ENCODE measurements at regions not wholly inside any gene's neighbourhood (a gene's known extent, or its start where the extent isn't known, plus 50 kb on each side); places are given as distances from the start of the nearest gene placed in this dataset.

DNA sequence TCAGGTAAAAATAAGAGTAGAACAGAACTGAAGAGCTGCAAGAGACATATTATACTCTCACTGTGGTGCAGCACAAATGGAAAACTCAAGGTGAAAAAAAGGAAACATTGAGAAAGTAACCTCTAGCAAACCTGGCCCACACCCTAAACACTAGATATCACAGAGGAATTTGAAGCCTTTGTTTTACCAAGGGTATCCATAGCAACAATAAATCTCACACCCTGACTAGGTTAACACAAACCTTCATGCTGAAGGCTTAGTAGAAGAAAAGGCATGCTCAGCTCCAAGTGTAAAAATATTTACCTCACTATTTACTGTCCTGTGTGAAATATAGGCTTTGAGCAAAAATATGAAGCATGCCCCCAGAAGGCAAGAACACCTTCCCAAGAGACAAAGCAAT is 61.9 kb upstream of the TAB3 start:
- no peak overlapping the region for H3K4me3 Mint-ChIP-seq (ENCODE audit: unreplicated experiment)
- H3K27me3 Mint-ChIP-seq (ENCODE audit: unreplicated experiment) = peaks cover 2% of the 10 kb centered on the region
- TF ChIP-seq, protein P1, sequence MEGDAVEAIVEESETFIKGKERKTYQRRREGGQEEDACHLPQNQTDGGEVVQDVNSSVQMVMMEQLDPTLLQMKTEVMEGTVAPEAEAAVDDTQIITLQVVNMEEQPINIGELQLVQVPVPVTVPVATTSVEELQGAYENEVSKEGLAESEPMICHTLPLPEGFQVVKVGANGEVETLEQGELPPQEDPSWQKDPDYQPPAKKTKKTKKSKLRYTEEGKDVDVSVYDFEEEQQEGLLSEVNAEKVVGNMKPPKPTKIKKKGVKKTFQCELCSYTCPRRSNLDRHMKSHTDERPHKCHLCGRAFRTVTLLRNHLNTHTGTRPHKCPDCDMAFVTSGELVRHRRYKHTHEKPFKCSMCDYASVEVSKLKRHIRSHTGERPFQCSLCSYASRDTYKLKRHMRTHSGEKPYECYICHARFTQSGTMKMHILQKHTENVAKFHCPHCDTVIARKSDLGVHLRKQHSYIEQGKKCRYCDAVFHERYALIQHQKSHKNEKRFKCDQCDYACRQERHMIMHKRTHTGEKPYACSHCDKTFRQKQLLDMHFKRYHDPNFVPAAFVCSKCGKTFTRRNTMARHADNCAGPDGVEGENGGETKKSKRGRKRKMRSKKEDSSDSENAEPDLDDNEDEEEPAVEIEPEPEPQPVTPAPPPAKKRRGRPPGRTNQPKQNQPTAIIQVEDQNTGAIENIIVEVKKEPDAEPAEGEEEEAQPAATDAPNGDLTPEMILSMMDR (IDR thresholded peaks at IDR 0.05) = no peak
- H3K36me3 Mint-ChIP-seq (ENCODE audit: unreplicated experiment) = no peaks in the 10 kb centered on the region
- no peak for DNase-seq (ENCODE audit: extremely low spot score, unreplicated experiment)
- no peaks in the 10 kb centered on the region for H3K4me1 Mint-ChIP-seq (ENCODE audit: unreplicated experiment)
- H3K9me3 Mint-ChIP-seq (ENCODE audit: unreplicated experiment) = no peaks in the 10 kb centered on the region
- no peak overlapping the region for H3K27ac Mint-ChIP-seq (ENCODE audit: unreplicated experiment)

DNA sequence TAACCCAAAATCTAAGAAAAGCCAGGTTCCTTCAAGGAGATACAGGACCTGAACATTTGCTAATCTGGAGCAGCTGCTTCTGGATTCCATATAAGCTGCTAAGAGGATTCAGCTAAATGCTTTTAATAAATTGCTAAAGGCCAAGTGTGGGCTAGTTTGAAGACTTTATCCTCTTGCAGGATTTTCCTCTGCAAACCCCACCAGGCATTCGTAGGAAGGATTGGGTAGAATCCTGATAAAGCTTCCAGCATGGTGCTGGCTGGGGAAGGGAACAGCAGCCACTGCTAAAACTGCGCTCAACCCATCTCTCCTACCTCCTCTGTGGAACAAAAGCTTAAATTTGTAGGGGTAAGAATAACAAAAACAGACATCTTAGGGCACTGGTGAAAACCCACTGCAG is 61.3 kb upstream of the TAB3 start:
- no peak for DNase-seq (ENCODE audit: extremely low spot score, unreplicated experiment)
- Mint-ChIP-seq H3K9me3 (ENCODE audit: unreplicated experiment) (no peaks in the 10 kb centered on the region), H3K4me1 (ENCODE audit: unreplicated experiment) (no peaks in the 10 kb centered on the region), H3K27me3 (ENCODE audit: unreplicated experiment) (peaks cover 2% of the 10 kb centered on the region), H3K36me3 (ENCODE audit: unreplicated experiment) (no peaks in the 10 kb centered on the region), H3K4me3 (ENCODE audit: unreplicated experiment) (no peak overlapping the region), H3K27ac (ENCODE audit: unreplicated experiment) (no peak overlapping the region)
- TF ChIP-seq, protein P1 (IDR thresholded peaks at IDR 0.05) = no peak

DNA sequence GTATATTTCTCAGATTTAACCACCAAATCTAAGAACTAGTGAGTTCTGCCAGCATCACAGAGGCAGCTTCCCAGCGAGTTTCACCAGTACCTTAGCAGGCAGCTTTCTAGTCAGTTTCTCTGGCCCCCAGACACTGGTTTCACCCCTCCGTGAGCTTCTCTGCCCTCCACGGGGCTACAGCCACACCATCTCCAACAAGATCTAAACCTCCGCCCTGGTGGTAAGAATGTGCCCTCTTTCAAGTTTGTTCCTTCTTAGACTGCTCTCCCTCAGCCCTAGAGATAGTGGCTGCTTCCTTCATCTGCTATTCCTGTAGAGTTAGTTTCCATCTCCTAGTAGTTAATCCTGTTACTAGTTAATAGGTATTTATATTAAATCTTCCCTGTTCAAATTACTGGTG is 60.5 kb upstream of the TAB3 start:
- no peak overlapping the region for H3K27ac Mint-ChIP-seq (ENCODE audit: unreplicated experiment)
- DNase-seq (ENCODE audit: extremely low spot score, unreplicated experiment) = no peak
- H3K4me3 Mint-ChIP-seq (ENCODE audit: unreplicated experiment) = no peak overlapping the region
- TF ChIP-seq, protein P1 (IDR thresholded peaks at IDR 0.05) = no peak
- H3K27me3 Mint-ChIP-seq (ENCODE audit: unreplicated experiment) = peaks cover 2% of the 10 kb centered on the region
- no peaks in the 10 kb centered on the region for H3K36me3 Mint-ChIP-seq (ENCODE audit: unreplicated experiment)
- H3K9me3 Mint-ChIP-seq (ENCODE audit: unreplicated experiment) = no peaks in the 10 kb centered on the region
- H3K4me1 Mint-ChIP-seq (ENCODE audit: unreplicated experiment) = no peaks in the 10 kb centered on the region

DNA sequence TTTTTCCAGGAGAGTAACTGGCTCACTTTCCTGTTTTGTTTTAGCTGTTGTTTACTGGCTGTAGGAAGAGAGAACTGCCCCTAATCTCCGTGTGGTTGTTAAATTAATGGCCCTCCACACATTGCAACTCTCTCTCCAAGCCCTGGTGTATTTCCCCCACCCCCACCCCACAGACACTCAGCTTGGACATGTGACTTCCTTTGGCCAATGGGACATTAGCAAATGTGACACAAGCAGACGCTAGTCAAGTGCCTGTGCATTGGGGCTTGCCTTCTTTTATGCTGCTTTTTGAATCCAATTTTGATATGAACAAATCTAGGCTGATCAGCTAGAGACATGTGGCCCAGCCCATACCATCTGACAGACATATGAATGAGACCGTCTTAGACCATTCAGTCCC is 59.6 kb upstream of the TAB3 start:
- TF ChIP-seq, protein P1 (IDR thresholded peaks at IDR 0.05) = no peak
- H3K4me3 Mint-ChIP-seq (ENCODE audit: unreplicated experiment) = no peak overlapping the region

DNA sequence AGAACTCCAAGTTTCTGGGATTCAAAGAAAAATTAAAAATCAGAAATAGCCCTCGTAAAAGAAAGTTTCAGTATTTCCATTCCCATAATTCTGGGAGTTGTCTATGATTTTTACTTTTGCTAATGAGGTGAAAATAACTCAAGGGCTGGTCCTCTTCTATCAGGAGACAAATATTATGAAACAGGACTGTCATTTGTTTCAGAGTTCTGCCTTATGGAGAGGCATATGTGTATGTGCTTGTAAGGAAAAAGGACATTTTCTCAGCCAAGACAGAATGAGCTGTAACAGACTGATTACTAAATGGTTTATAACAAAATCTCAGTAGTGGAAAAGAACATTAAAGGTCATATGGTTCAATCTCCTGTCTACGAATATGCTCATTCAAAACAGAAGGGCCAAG is 59.0 kb upstream of the TAB3 start:
- TF ChIP-seq, protein P1 (IDR thresholded peaks at IDR 0.05) = no peak
- Mint-ChIP-seq H3K27me3 (ENCODE audit: unreplicated experiment) (peaks cover 2% of the 10 kb centered on the region), H3K4me3 (ENCODE audit: unreplicated experiment) (no peak overlapping the region), H3K36me3 (ENCODE audit: unreplicated experiment) (no peaks in the 10 kb centered on the region), H3K4me1 (ENCODE audit: unreplicated experiment) (no peaks in the 10 kb centered on the region), H3K9me3 (ENCODE audit: unreplicated experiment) (no peaks in the 10 kb centered on the region), H3K27ac (ENCODE audit: unreplicated experiment) (no peak overlapping the region)
- no peak for DNase-seq (ENCODE audit: extremely low spot score, unreplicated experiment)

More for the DNA sequence above, 59.6 kb upstream of the TAB3 start:
- H3K27me3 Mint-ChIP-seq (ENCODE audit: unreplicated experiment) = peaks cover 2% of the 10 kb centered on the region
- H3K36me3 Mint-ChIP-seq (ENCODE audit: unreplicated experiment) = no peaks in the 10 kb centered on the region
- no peak overlapping the region for H3K27ac Mint-ChIP-seq (ENCODE audit: unreplicated experiment)
- no peaks in the 10 kb centered on the region for H3K4me1 Mint-ChIP-seq (ENCODE audit: unreplicated experiment)
- no peak for DNase-seq (ENCODE audit: extremely low spot score, unreplicated experiment)
- H3K9me3 Mint-ChIP-seq (ENCODE audit: unreplicated experiment) = no peaks in the 10 kb centered on the region
